ENCODE measurements at regions not wholly inside any gene's neighbourhood (a gene's known extent, or its start where the extent isn't known, plus 50 kb on each side); places are given as distances from the start of the nearest gene placed in this dataset.

GRCh38 chr20:57060407-57061050 is 205.9 kb downstream of the BMP7 start:
- no peak overlapping the region for H3K27ac ChIP-seq
- TF ChIP-seq CTCF (IDR thresholded peaks at IDR 0.05) (no peak), ZFX (IDR thresholded peaks at IDR 0.05; ENCODE audit: borderline replicate concordance) (no peak)

- H3K27ac ChIP-seq: no peak overlapping the region
- 0 out of 2 replicates have a peak, but pooled peaks have one; percentile 12 for TF ChIP-seq CTCF (IDR thresholded peaks at IDR 0.05)
- TF ChIP-seq ZFX (IDR thresholded peaks at IDR 0.05; ENCODE audit: borderline replicate concordance): no peak
These were observed 205.2 kb downstream of the BMP7 start for GRCh38 chr20:57061051-57061900.

- TF ChIP-seq CTCF (IDR thresholded peaks at IDR 0.05): no peak
- no peak for TF ChIP-seq ZFX (IDR thresholded peaks at IDR 0.05; ENCODE audit: borderline replicate concordance)
- H3K27ac ChIP-seq: no peak overlapping the region
These were observed 204.2 kb downstream of the BMP7 start for GRCh38 chr20:57062241-57062640.

- TF ChIP-seq ZFX (IDR thresholded peaks at IDR 0.05; ENCODE audit: borderline replicate concordance): no peak
- no peak for TF ChIP-seq CTCF (IDR thresholded peaks at IDR 0.05)
- H3K27ac ChIP-seq: no peak overlapping the region
These were observed 203.7 kb downstream of the BMP7 start for GRCh38 chr20:57062696-57063270.

- no peak overlapping the region for H3K27ac ChIP-seq
- TF ChIP-seq CTCF (IDR thresholded peaks at IDR 0.05) (no peak), ZFX (IDR thresholded peaks at IDR 0.05; ENCODE audit: borderline replicate concordance) (no peak)
These were observed 201.6 kb downstream of the BMP7 start for GRCh38 chr20:57064836-57065235.

- TF ChIP-seq ZFX (IDR thresholded peaks at IDR 0.05; ENCODE audit: borderline replicate concordance) (no peak), CTCF (IDR thresholded peaks at IDR 0.05) (no peak)
- no peak overlapping the region for H3K27ac ChIP-seq
These were observed 200.8 kb downstream of the BMP7 start for GRCh38 chr20:57065646-57066045.

Data from 22Rv1 (cell line).